ENCODE measurements at regions not wholly inside any gene's neighbourhood (a gene's known extent, or its start where the extent isn't known, plus 50 kb on each side); places are given as distances from the start of the nearest gene placed in this dataset.

- Histone ChIP-seq H3K36me3 (ENCODE audit: control insufficient read depth in 2 of 2, insufficient read depth in 2 of 2, low read length in 2 of 2) (no peaks in the 10 kb centered on the region), H3K4me3 (ENCODE audit: low read length in 2 of 2) (no peak overlapping the region), H3K9me3 (ENCODE audit: control insufficient read depth in 2 of 2, low read length in 2 of 2) (peaks cover 0 to 2% of the 10 kb centered on the region in 2 donors), H3K9ac (ENCODE audit: low read depth in 1 of 2, low read length in 2 of 2) (no peak overlapping the region), H3K4me1 (ENCODE audit: control insufficient read depth in 2 of 2, insufficient read depth in 2 of 2, low read length in 2 of 2) (no peaks in the 10 kb centered on the region), H3K27me3 (ENCODE audit: control insufficient read depth in 2 of 2, insufficient read depth in 2 of 2, low read length in 2 of 2) (no peaks in the 10 kb centered on the region), H3K27ac (ENCODE audit: low read depth in 2 of 2, low read length in 2 of 2) (no peak overlapping the region)
Measured at GRCh38 chr4:132015321-132015720, 1133.8 kb upstream of the PCDH10 start.

DNA sequence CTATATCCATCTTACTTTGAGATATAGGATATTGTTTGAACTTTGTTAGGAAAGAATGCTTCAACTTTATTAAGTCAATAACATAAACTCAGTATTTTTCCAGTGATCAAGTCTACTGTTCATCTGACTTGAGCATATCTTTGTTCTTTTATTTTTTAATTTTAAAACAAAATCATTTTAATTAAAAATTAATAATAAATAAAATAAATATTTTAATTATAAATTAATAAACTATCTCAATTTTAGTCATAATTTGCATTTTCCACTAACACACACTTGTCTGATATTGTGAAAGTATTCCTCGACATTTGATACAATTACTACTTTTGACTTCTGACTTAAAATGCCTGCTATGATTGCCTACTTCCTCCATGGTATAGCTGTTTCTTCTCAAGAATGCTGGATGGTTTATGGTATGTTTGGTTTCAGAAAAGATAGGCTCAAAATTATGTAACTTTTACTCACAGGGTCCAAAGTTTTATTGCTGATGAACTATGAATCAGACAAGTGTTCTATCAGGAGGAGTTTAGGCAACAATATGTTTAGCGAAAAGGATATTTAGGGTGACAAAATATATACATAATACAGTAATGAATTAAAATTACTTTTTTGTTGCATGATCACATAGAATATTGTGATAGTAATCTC lies 1132.3 kb upstream of the PCDH10 start:
- H3K36me3 ChIP-seq (ENCODE audit: control insufficient read depth in 2 of 2, insufficient read depth in 2 of 2, low read length in 2 of 2) = no peaks in the 10 kb centered on the region
- no peaks in the 10 kb centered on the region for H3K27me3 ChIP-seq (ENCODE audit: control insufficient read depth in 2 of 2, insufficient read depth in 2 of 2, low read length in 2 of 2)

GRCh38 chr4:132026166-132026565 lies 1122.9 kb upstream of the PCDH10 start:
- Histone ChIP-seq H3K36me3 (ENCODE audit: control insufficient read depth in 2 of 2, insufficient read depth in 2 of 2, low read length in 2 of 2) (no peaks in the 10 kb centered on the region), H3K9ac (ENCODE audit: low read depth in 1 of 2, low read length in 2 of 2) (no peak overlapping the region), H3K4me1 (ENCODE audit: control insufficient read depth in 2 of 2, insufficient read depth in 2 of 2, low read length in 2 of 2) (no peaks in the 10 kb centered on the region), H3K9me3 (ENCODE audit: control insufficient read depth in 2 of 2, low read length in 2 of 2) (no peaks in the 10 kb centered on the region), H3K27me3 (ENCODE audit: control insufficient read depth in 2 of 2, insufficient read depth in 2 of 2, low read length in 2 of 2) (no peaks in the 10 kb centered on the region), H3K27ac (ENCODE audit: low read depth in 2 of 2, low read length in 2 of 2) (no peak overlapping the region), H3K4me3 (ENCODE audit: low read length in 2 of 2) (no peak overlapping the region)

More for the DNA sequence above, 1132.3 kb upstream of the PCDH10 start:
- H3K9ac ChIP-seq (ENCODE audit: low read depth in 1 of 2, low read length in 2 of 2) = no peak overlapping the region
- no peaks in the 10 kb centered on the region for H3K4me1 ChIP-seq (ENCODE audit: control insufficient read depth in 2 of 2, insufficient read depth in 2 of 2, low read length in 2 of 2)
- H3K27ac ChIP-seq (ENCODE audit: low read depth in 2 of 2, low read length in 2 of 2) = no peak overlapping the region
- H3K9me3 ChIP-seq (ENCODE audit: control insufficient read depth in 2 of 2, low read length in 2 of 2) = peaks cover 0 to 2% of the 10 kb centered on the region in 2 donors
- H3K4me3 ChIP-seq (ENCODE audit: low read length in 2 of 2) = no peak overlapping the region

GRCh38 chr4:132026816-132027215 lies 1122.3 kb upstream of the PCDH10 start:
- Histone ChIP-seq H3K27ac (ENCODE audit: low read depth in 2 of 2, low read length in 2 of 2) (no peak overlapping the region), H3K4me3 (ENCODE audit: low read length in 2 of 2) (no peak overlapping the region), H3K36me3 (ENCODE audit: control insufficient read depth in 2 of 2, insufficient read depth in 2 of 2, low read length in 2 of 2) (no peaks in the 10 kb centered on the region), H3K27me3 (ENCODE audit: control insufficient read depth in 2 of 2, insufficient read depth in 2 of 2, low read length in 2 of 2) (no peaks in the 10 kb centered on the region), H3K4me1 (ENCODE audit: control insufficient read depth in 2 of 2, insufficient read depth in 2 of 2, low read length in 2 of 2) (no peaks in the 10 kb centered on the region), H3K9ac (ENCODE audit: low read depth in 1 of 2, low read length in 2 of 2) (no peak overlapping the region), H3K9me3 (ENCODE audit: control insufficient read depth in 2 of 2, low read length in 2 of 2) (no peaks in the 10 kb centered on the region)

DNA sequence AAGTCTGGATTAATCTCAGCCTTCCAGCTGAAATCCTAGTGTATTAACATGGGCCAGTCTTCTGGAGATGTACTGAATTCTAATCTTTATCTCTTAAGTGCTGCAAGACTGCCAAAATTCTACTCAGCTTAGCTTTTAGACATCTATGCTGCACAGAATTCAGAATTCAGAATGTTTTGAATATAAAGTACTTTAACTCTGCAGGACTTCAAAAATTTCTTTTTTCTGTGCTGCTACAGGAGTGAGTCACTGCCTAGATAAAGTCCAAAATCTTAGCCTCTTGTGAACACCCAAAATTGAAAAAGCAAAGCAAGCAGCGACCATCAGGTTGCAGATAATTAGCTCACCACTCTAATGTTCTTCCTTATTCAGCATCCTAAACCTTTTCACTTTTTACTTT lies 1092.6 kb upstream of the PCDH10 start:
- Histone ChIP-seq H3K9me3 (ENCODE audit: control insufficient read depth in 2 of 2, low read length in 2 of 2) (no peaks in the 10 kb centered on the region), H3K27me3 (ENCODE audit: control insufficient read depth in 2 of 2, insufficient read depth in 2 of 2, low read length in 2 of 2) (no peaks in the 10 kb centered on the region), H3K9ac (ENCODE audit: low read depth in 1 of 2, low read length in 2 of 2) (no peak overlapping the region), H3K36me3 (ENCODE audit: control insufficient read depth in 2 of 2, insufficient read depth in 2 of 2, low read length in 2 of 2) (no peaks in the 10 kb centered on the region), H3K4me1 (ENCODE audit: control insufficient read depth in 2 of 2, insufficient read depth in 2 of 2, low read length in 2 of 2) (no peaks in the 10 kb centered on the region), H3K27ac (ENCODE audit: low read depth in 2 of 2, low read length in 2 of 2) (no peak overlapping the region), H3K4me3 (ENCODE audit: low read length in 2 of 2) (no peak overlapping the region)

DNA sequence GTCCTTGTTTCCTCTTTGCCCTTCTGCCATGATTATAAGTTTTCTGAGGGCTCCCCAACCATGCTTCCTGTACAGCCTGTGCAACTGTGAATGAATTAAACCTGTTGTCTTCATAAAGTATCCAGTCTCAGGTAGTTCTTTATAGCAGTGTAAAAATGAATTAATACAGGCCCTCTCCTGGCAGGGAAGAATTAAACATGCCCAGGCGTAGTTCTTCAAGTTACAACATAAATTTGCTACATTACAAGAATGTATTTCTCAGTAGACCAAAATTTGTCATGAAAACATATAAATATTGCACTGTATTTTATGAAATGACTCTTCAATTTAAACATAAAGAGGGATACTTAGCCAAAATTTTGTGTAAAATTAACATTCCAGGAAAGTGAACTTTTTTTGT lies 1089.9 kb upstream of the PCDH10 start:
- H3K4me1 ChIP-seq (ENCODE audit: control insufficient read depth in 2 of 2, insufficient read depth in 2 of 2, low read length in 2 of 2) = no peaks in the 10 kb centered on the region
- H3K27ac ChIP-seq (ENCODE audit: low read depth in 2 of 2, low read length in 2 of 2) = no peak overlapping the region
- H3K36me3 ChIP-seq (ENCODE audit: control insufficient read depth in 2 of 2, insufficient read depth in 2 of 2, low read length in 2 of 2) = no peaks in the 10 kb centered on the region
- H3K9ac ChIP-seq (ENCODE audit: low read depth in 1 of 2, low read length in 2 of 2) = no peak overlapping the region
- H3K9me3 ChIP-seq (ENCODE audit: control insufficient read depth in 2 of 2, low read length in 2 of 2) = no peaks in the 10 kb centered on the region
- H3K4me3 ChIP-seq (ENCODE audit: low read length in 2 of 2) = no peak overlapping the region
- no peaks in the 10 kb centered on the region for H3K27me3 ChIP-seq (ENCODE audit: control insufficient read depth in 2 of 2, insufficient read depth in 2 of 2, low read length in 2 of 2)

GRCh38 chr4:132062611-132063239 lies 1086.4 kb upstream of the PCDH10 start:
- no peak overlapping the region for H3K27ac ChIP-seq (ENCODE audit: low read depth in 2 of 2, low read length in 2 of 2)
- no peaks in the 10 kb centered on the region for H3K9me3 ChIP-seq (ENCODE audit: control insufficient read depth in 2 of 2, low read length in 2 of 2)

GRCh38 chr4:132063829-132064228 lies 1085.3 kb upstream of the PCDH10 start:
- no peaks in the 10 kb centered on the region for H3K4me1 ChIP-seq (ENCODE audit: control insufficient read depth in 2 of 2, insufficient read depth in 2 of 2, low read length in 2 of 2)
- H3K9ac ChIP-seq (ENCODE audit: low read depth in 1 of 2, low read length in 2 of 2) = no peak overlapping the region
- no peak overlapping the region for H3K4me3 ChIP-seq (ENCODE audit: low read length in 2 of 2)
- no peaks in the 10 kb centered on the region for H3K36me3 ChIP-seq (ENCODE audit: control insufficient read depth in 2 of 2, insufficient read depth in 2 of 2, low read length in 2 of 2)
- H3K9me3 ChIP-seq (ENCODE audit: control insufficient read depth in 2 of 2, low read length in 2 of 2) = no peaks in the 10 kb centered on the region
- H3K27me3 ChIP-seq (ENCODE audit: control insufficient read depth in 2 of 2, insufficient read depth in 2 of 2, low read length in 2 of 2) = no peaks in the 10 kb centered on the region
- H3K27ac ChIP-seq (ENCODE audit: low read depth in 2 of 2, low read length in 2 of 2) = no peak overlapping the region

More at GRCh38 chr4:132062611-132063239, 1086.4 kb upstream of the PCDH10 start:
- H3K4me1 ChIP-seq (ENCODE audit: control insufficient read depth in 2 of 2, insufficient read depth in 2 of 2, low read length in 2 of 2) = no peaks in the 10 kb centered on the region
- no peaks in the 10 kb centered on the region for H3K27me3 ChIP-seq (ENCODE audit: control insufficient read depth in 2 of 2, insufficient read depth in 2 of 2, low read length in 2 of 2)
- no peak overlapping the region for H3K9ac ChIP-seq (ENCODE audit: low read depth in 1 of 2, low read length in 2 of 2)
- H3K4me3 ChIP-seq (ENCODE audit: low read length in 2 of 2) = no peak overlapping the region
- no peaks in the 10 kb centered on the region for H3K36me3 ChIP-seq (ENCODE audit: control insufficient read depth in 2 of 2, insufficient read depth in 2 of 2, low read length in 2 of 2)

GRCh38 chr4:132065940-132066495 lies 1083.1 kb upstream of the PCDH10 start:
- Histone ChIP-seq H3K4me3 (ENCODE audit: low read length in 2 of 2) (no peak overlapping the region), H3K9ac (ENCODE audit: low read depth in 1 of 2, low read length in 2 of 2) (no peak overlapping the region), H3K27ac (ENCODE audit: low read depth in 2 of 2, low read length in 2 of 2) (no peak overlapping the region), H3K36me3 (ENCODE audit: control insufficient read depth in 2 of 2, insufficient read depth in 2 of 2, low read length in 2 of 2) (no peaks in the 10 kb centered on the region), H3K4me1 (ENCODE audit: control insufficient read depth in 2 of 2, insufficient read depth in 2 of 2, low read length in 2 of 2) (no peaks in the 10 kb centered on the region), H3K27me3 (ENCODE audit: control insufficient read depth in 2 of 2, insufficient read depth in 2 of 2, low read length in 2 of 2) (no peaks in the 10 kb centered on the region), H3K9me3 (ENCODE audit: control insufficient read depth in 2 of 2, low read length in 2 of 2) (no peaks in the 10 kb centered on the region)

DNA sequence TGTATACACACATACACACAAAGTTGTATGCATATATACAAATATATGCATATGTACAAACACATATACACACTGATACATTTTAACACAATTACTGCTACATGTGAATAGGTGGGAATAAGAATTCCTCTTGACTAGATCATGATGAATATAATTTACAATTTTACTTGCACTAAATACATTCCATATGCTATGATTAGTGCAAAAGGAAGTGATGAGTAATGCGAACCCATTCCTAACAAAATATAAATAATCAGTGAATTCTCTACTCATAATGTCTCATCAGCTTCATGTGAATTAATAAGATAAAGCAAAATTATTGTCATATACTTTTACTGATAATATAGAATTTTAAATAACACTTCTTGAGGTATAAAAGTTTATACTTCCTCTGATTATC lies 1077.3 kb upstream of the PCDH10 start:
- Histone ChIP-seq H3K4me3 (ENCODE audit: low read length in 2 of 2) (no peak overlapping the region), H3K9me3 (ENCODE audit: control insufficient read depth in 2 of 2, low read length in 2 of 2) (no peaks in the 10 kb centered on the region), H3K4me1 (ENCODE audit: control insufficient read depth in 2 of 2, insufficient read depth in 2 of 2, low read length in 2 of 2) (no peaks in the 10 kb centered on the region), H3K27ac (ENCODE audit: low read depth in 2 of 2, low read length in 2 of 2) (no peak overlapping the region), H3K27me3 (ENCODE audit: control insufficient read depth in 2 of 2, insufficient read depth in 2 of 2, low read length in 2 of 2) (no peaks in the 10 kb centered on the region), H3K9ac (ENCODE audit: low read depth in 1 of 2, low read length in 2 of 2) (no peak overlapping the region), H3K36me3 (ENCODE audit: control insufficient read depth in 2 of 2, insufficient read depth in 2 of 2, low read length in 2 of 2) (no peaks in the 10 kb centered on the region)
